SK-N-SH (cell line): ENCODE measurements at regions not wholly inside any gene's neighbourhood (a gene's known extent, or its start where the extent isn't known, plus 50 kb on each side); places are given as distances from the start of the nearest gene placed in this dataset.

Experiments
- CTCF ChIA-PET: fragments of 300-600, 350-600 bp; formaldehyde crosslinking; extraction: SDS; loops from one replicate; lab custom pipeline; 2021; lab: Yijun Ruan, JAX
- POLR2A ChIA-PET: fragments of 350-600 bp; sonication (Branson Sonifier 250); formaldehyde crosslinking; extraction: SDS; loops from one replicate; lab custom pipeline; 2020; ENCODE audit warnings: antibody characterized with exemption, inconsistent platforms; lab: Yijun Ruan, JAX
- DNase-seq: peaks from one replicate; pipeline ENCODE4 v3.0.0; 2012
- H2AFZ ChIP-seq: fragments of 200-600 bp; sonication (generic); 2 replicates; pipeline ENCODE4 v1.8.1; 2016; ENCODE audit warnings: antibody characterized with exemption, mild to moderate bottlenecking, low read depth
- H3F3A ChIP-seq: fragments of 200-600 bp; sonication (generic); replicated peaks from 2 replicates; pipeline ENCODE3; 2016; ENCODE audit warnings: antibody characterized with exemption, mild to moderate bottlenecking; ENCODE audit not compliant: insufficient read depth
- H3K27ac ChIP-seq, 2 experiments: fragments of 200-500 bp in 1 of 2; fragments of 200-600 bp in 1 of 2; sonication (Bioruptor generic) in 1 of 2; sonication (generic), shearing (Covaris generic) in 1 of 2; 2 replicates each; pipeline versions ENCODE4 v1.5.1 to v1.6.1; 2014 to 2016; ENCODE audit warnings: low read depth in 2 of 2, inconsistent platforms in 1 of 2, low read length in 1 of 2, mild to moderate bottlenecking in 1 of 2, mixed read lengths in 1 of 2
- H3K27me3 ChIP-seq: fragments of 200-600 bp; sonication (generic), shearing (Covaris generic); 2 replicates; pipeline ENCODE4 v1.6.1; 2016; ENCODE audit warnings: mixed run types; ENCODE audit not compliant: insufficient read depth
- H3K36me3 ChIP-seq, 2 experiments: fragments of 200-500 bp in 1 of 2; fragments of 200-600 bp in 1 of 2; sonication (Bioruptor generic) in 1 of 2; sonication (generic) in 1 of 2; replicated peaks in 1 of 2; 2 replicates each; pipeline versions ENCODE3 to v1.5.1; 2014 to 2016; ENCODE audit warnings: low read length in 1 of 2, mild to moderate bottlenecking in 1 of 2; ENCODE audit not compliant: insufficient read depth in 2 of 2, control insufficient read depth in 1 of 2
- H3K4me1 ChIP-seq, 2 experiments: fragments of 200-500 bp in 1 of 2; fragments of 200-600 bp in 1 of 2; sonication (Bioruptor generic) in 1 of 2; sonication (generic), shearing (Covaris generic) in 1 of 2; 2 replicates each; pipeline versions ENCODE4 v1.5.1 to v1.6.1; 2014 to 2016; ENCODE audit warnings: low read depth in 1 of 2, low read length in 1 of 2, mixed run types in 1 of 2; ENCODE audit not compliant: insufficient read depth in 2 of 2, control insufficient read depth in 1 of 2
- H3K4me2 ChIP-seq: fragments of 200-600 bp; sonication (generic), shearing (Covaris generic); 2 replicates; pipeline ENCODE4 v1.6.1; 2017; ENCODE audit warnings: mixed run types
- H3K4me3 ChIP-seq, 2 experiments: fragments of 200-500 bp in 1 of 2; fragments of 200-600 bp in 1 of 2; sonication (Bioruptor generic) in 1 of 2; sonication (generic), shearing (Covaris generic) in 1 of 2; 2 replicates each; pipeline versions ENCODE4 v1.5.1 to v1.8.1; 2014 to 2016; ENCODE audit warnings: low read depth in 2 of 2, inconsistent platforms in 1 of 2, low read length in 1 of 2, mild to moderate bottlenecking in 1 of 2, mixed read lengths in 1 of 2, moderate library complexity in 1 of 2
- H3K79me2 ChIP-seq: fragments of 200-600 bp; sonication (generic); 2 replicates; pipeline ENCODE4 v1.8.1; 2017; ENCODE audit warnings: mild to moderate bottlenecking; ENCODE audit not compliant: insufficient read depth
- H3K9ac ChIP-seq: fragments of 200-600 bp; sonication (generic); 2 replicates; pipeline ENCODE4 v1.6.1; 2017; ENCODE audit warnings: mixed run types
- H3K9me2 ChIP-seq: fragments of 200-600 bp; sonication (generic); 2 replicates; pipeline ENCODE4 v1.6.1; 2017; ENCODE audit warnings: mixed run types
- H3K9me3 ChIP-seq: fragments of 200-600 bp; sonication (generic); 2 replicates; pipeline ENCODE4 v1.6.1; 2017; ENCODE audit warnings: mixed run types, mild to moderate bottlenecking, moderate library complexity
- H4K20me1 ChIP-seq: fragments of 200-600 bp; sonication (generic); 2 replicates; pipeline ENCODE4 v1.6.1; 2017; ENCODE audit warnings: mild to moderate bottlenecking, mixed run types; ENCODE audit not compliant: insufficient read depth
- CHD2 ChIP-seq: fragments of 150-350 bp; IDR thresholded peaks from 2 replicates; pipeline ENCODE4 v1.6.1; 2018; ENCODE audit warnings: low read length; ENCODE audit not compliant: partially characterized antibody
- CTCF ChIP-seq: fragments of 200-600 bp; sonication (generic); IDR thresholded peaks from 2 replicates; pipeline ENCODE4 v1.6.1; 2017; ENCODE audit warnings: antibody characterized with exemption, mild to moderate bottlenecking, moderate library complexity
- ELF1 ChIP-seq: IDR thresholded peaks from 2 replicates; pipeline ENCODE4 v1.4.0; 2012
- EP300 ChIP-seq, 2 experiments: IDR thresholded peaks; 2 replicates each; pipeline versions ENCODE4 v1.4.0 to v1.6.1; 2012; ENCODE audit warnings: borderline replicate concordance in 1 of 2, low read depth in 1 of 2, low read length in 1 of 2
- EZH2phosphoT487 ChIP-seq: fragments of 200-600 bp; sonication (generic); IDR thresholded peaks from 2 replicates; pipeline ENCODE4 v1.6.1; 2017; ENCODE audit warnings: low read depth, mixed run types, mild to moderate bottlenecking, antibody characterized with exemption, moderate library complexity, borderline replicate concordance
- FOSL2 ChIP-seq: IDR thresholded peaks from 2 replicates; pipeline ENCODE4 v1.4.0; 2012; ENCODE audit warnings: low read depth, mild to moderate bottlenecking, moderate library complexity, borderline replicate concordance
- FOXJ3 ChIP-seq: sonication (generic); formaldehyde crosslinking; IDR thresholded peaks from 2 replicates; pipeline ENCODE4 v1.5.1; 2020; ENCODE audit warnings: mild to moderate bottlenecking, missing genetic modification reagents
- GABPA ChIP-seq: IDR thresholded peaks from 2 replicates; pipeline ENCODE4 v1.4.0; 2012; ENCODE audit warnings: low read depth, mild to moderate bottlenecking
- GATA2 ChIP-seq: sonication (generic); formaldehyde crosslinking; IDR thresholded peaks from 2 replicates; pipeline ENCODE4 v1.5.0; 2020; ENCODE audit warnings: mild to moderate bottlenecking, missing genetic modification reagents
- IRF3 ChIP-seq: fragments of 150-350 bp; IDR thresholded peaks from 2 replicates; pipeline ENCODE4 v1.6.1; 2016; ENCODE audit warnings: mild to moderate bottlenecking, low read depth, low read length
- MAX ChIP-seq: IDR thresholded peaks from 2 replicates; pipeline ENCODE4 v1.4.0; 2012; ENCODE audit warnings: low read depth
- MEF2A ChIP-seq: IDR thresholded peaks from 2 replicates; pipeline ENCODE4 v1.4.0; 2012; ENCODE audit warnings: low read depth, borderline replicate concordance
- MXI1 ChIP-seq: IDR thresholded peaks from 2 replicates; pipeline ENCODE4 v1.6.1; 2012; ENCODE audit warnings: mild to moderate bottlenecking, low read depth, low read length, improper control_type of control experiment
- NFIC ChIP-seq: IDR thresholded peaks from 2 replicates; pipeline ENCODE4 v1.4.0; 2012; ENCODE audit warnings: borderline replicate concordance
- NRF1 ChIP-seq: IDR thresholded peaks from 2 replicates; pipeline ENCODE4 v1.6.1; 2012; ENCODE audit warnings: low read depth, mild to moderate bottlenecking, low read length
- PBX3 ChIP-seq: IDR thresholded peaks from 2 replicates; pipeline ENCODE4; 2012
- POLR2AphosphoS5 ChIP-seq: IDR thresholded peaks from 2 replicates; pipeline ENCODE4 v1.6.1; 2012; ENCODE audit warnings: low read depth, low read length
- RCOR1 ChIP-seq: fragments of 150-350 bp; IDR thresholded peaks from 2 replicates; pipeline ENCODE4 v1.6.1; 2017; ENCODE audit warnings: antibody characterized with exemption, low read length
- RXRA ChIP-seq: IDR thresholded peaks from 2 replicates; pipeline ENCODE4 v1.4.0; 2012; ENCODE audit warnings: low read depth, mild to moderate bottlenecking, borderline replicate concordance
- SMC3 ChIP-seq: IDR thresholded peaks from 2 replicates; pipeline ENCODE4 v1.6.1; 2012; ENCODE audit warnings: low read depth, low read length, improper control_type of control experiment
- TCF12 ChIP-seq: IDR thresholded peaks from 2 replicates; pipeline ENCODE4 v1.4.0; 2012
- TEAD4 ChIP-seq: IDR thresholded peaks from 2 replicates; pipeline ENCODE4 v1.4.0; 2012; ENCODE audit warnings: mild to moderate bottlenecking, borderline replicate concordance; ENCODE audit not compliant: insufficient read depth
- USF1 ChIP-seq: IDR thresholded peaks from 2 replicates; pipeline ENCODE4 v1.4.0; 2012; ENCODE audit warnings: low read depth, borderline replicate concordance
- USF2 ChIP-seq: fragments of 150-350 bp; IDR thresholded peaks from 2 replicates; pipeline ENCODE4 v1.6.1; 2017; ENCODE audit warnings: antibody characterized with exemption, low read length, low read depth, borderline replicate concordance
- WGBS: methylation state at CpG from one replicate; pipeline ENCODE4 v1.1.6; 2017; ENCODE audit warnings: low lambda C conversion rate; 5-methylcytosine and 5-hydroxymethylcytosine counted together

GRCh38 chr12:127941332-127941731 lies 325.6 kb upstream of the TMEM132C start:
- no peak overlapping the region for H2AFZ ChIP-seq
- TF ChIP-seq USF2, result no peak
- TF ChIP-seq FOSL2, result no peak
- TF ChIP-seq MXI1, result no peak
- no peak for TF ChIP-seq POLR2AphosphoS5
- no peak for TF ChIP-seq MEF2A
- TF ChIP-seq CHD2, result no peak
- TF ChIP-seq MAX, result no peak
- no peak for TF ChIP-seq EP300 (IDR thresholded peaks at IDR 0.05; ENCODE audit: borderline replicate concordance in 1 of 2, low read depth in 1 of 2, low read length in 1 of 2)
- no peak for TF ChIP-seq CTCF
- no peak for TF ChIP-seq GATA2 (CRISPR knock-in tag)
- no peak for TF ChIP-seq PBX3
- no peak for TF ChIP-seq TCF12
- no peak for TF ChIP-seq SMC3
- TF ChIP-seq FOXJ3 (CRISPR knock-in tag), result no peak
- TF ChIP-seq, all 33 proteins: peak for 0
- no peaks in the 10 kb centered on the region for H3K9me3 ChIP-seq
- no peaks in the 10 kb centered on the region for H3F3A ChIP-seq
- H4K20me1 ChIP-seq, result no peaks in the 10 kb centered on the region
- no peak overlapping the region for H3K9ac ChIP-seq
- H3K27ac ChIP-seq, result no peak overlapping the region
- H3K79me2 ChIP-seq, result no peaks in the 10 kb centered on the region
- H3K4me2 ChIP-seq, result no peak overlapping the region
- CTCF ChIA-PET, result no interaction called here
- H3K36me3 ChIP-seq, result no peaks in the 10 kb centered on the region
- no peak overlapping the region for H3K4me3 ChIP-seq
- 1% methylated on average over 3 of the region's 3 CpGs for WGBS
- no peaks in the 10 kb centered on the region for H3K4me1 ChIP-seq
- H3K27me3 ChIP-seq, result no peaks in the 10 kb centered on the region
- no peak for DNase-seq
- H3K9me2 ChIP-seq, result no peaks in the 10 kb centered on the region
- POLR2A ChIA-PET, result no interaction called here

GRCh38 chr12:127942981-127943380 lies 324.0 kb upstream of the TMEM132C start:
- no peak overlapping the region for H2AFZ ChIP-seq
- DNase-seq, result no peak
- no peaks in the 10 kb centered on the region for H4K20me1 ChIP-seq
- H3K4me1 ChIP-seq, result no peaks in the 10 kb centered on the region
- WGBS, result 34% methylated on average over 3 of the region's 3 CpGs
- no peaks in the 10 kb centered on the region for H3K9me2 ChIP-seq
- H3F3A ChIP-seq, result no peaks in the 10 kb centered on the region
- no peaks in the 10 kb centered on the region for H3K27me3 ChIP-seq
- H3K79me2 ChIP-seq, result no peaks in the 10 kb centered on the region
- CTCF ChIA-PET, result no interaction called here
- H3K9ac ChIP-seq, result no peak overlapping the region
- no peak overlapping the region for H3K27ac ChIP-seq
- TF ChIP-seq NRF1 (no peak), CHD2 (no peak), POLR2AphosphoS5 (no peak), EZH2phosphoT487 (no peak), TEAD4 (no peak), GATA2 (CRISPR knock-in tag) (no peak), MEF2A (no peak), GABPA (no peak), USF1 (no peak), FOSL2 (no peak), IRF3 (no peak), FOXJ3 (CRISPR knock-in tag) (no peak), RCOR1 (no peak), ELF1 (no peak), NFIC (no peak), RXRA (no peak)
- H3K4me2 ChIP-seq, result no peak overlapping the region
- no peaks in the 10 kb centered on the region for H3K9me3 ChIP-seq
- POLR2A ChIA-PET, result no interaction called here
- no peak overlapping the region for H3K4me3 ChIP-seq
- H3K36me3 ChIP-seq, result no peaks in the 10 kb centered on the region
